CD4-positive, alpha-beta T cell treated with Interleukin-17A for 4 hours (primary cell): ENCODE measurements at regions not wholly inside any gene's neighbourhood (a gene's known extent, or its start where the extent isn't known, plus 50 kb on each side); places are given as distances from the start of the nearest gene placed in this dataset.
A peak's percentile ranks its signal among the peaks of the same experiment; 100 is the strongest.

Experiments used
- DNase-seq: peaks from one replicate; pipeline ENCODE4 v3.0.0-alpha.2; 2020; ENCODE audit warnings: mixed read lengths

GRCh38 chr6:40937491-40937890, 101.5 kb downstream of the UNC5CL start:
- no peak for DNase-seq

DNA sequence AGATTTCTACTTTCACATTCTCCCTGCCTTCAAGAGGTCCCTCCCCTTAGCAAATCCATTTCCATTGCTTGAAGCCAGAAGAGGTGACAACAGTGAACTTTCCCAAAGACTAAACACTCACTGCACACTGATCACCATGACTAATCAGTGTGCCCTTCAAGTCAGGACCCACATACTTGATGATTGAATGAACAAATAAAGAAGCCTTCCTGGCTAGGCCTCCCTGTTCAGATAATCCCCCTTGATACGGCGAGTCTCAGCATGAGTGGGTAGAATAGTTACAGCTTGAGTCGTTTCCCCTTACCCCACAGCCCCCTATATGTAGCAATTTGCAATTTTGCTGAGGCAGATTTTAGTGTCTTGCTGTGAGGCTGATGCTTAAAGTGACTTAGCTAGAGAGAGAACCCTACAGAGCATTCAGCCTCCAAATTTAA, 102.2 kb downstream of the UNC5CL start:
- no peak for DNase-seq

DNA sequence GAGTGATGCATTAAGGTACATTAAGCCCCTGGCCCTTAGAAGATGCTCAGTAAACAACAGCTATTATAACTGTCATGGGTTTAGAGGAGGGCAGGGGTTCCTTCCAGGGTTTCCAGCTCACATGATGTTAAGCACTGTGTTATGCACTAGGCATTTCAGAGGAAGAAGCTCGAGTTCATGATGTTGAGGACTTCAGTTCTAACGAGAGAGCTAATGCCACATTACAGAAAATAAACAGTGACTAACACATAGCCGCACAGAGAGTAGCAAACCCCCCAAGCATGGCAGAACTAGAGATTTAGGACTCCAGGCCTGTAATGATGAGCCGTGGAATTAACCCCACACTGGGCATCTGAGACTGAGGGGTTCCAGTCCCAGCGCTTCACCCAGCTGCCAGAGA, 105.2 kb downstream of the UNC5CL start:
- DNase-seq = no peak

GRCh38 chr6:40932953-40933352, 106.1 kb downstream of the UNC5CL start:
- no peak for DNase-seq

DNA sequence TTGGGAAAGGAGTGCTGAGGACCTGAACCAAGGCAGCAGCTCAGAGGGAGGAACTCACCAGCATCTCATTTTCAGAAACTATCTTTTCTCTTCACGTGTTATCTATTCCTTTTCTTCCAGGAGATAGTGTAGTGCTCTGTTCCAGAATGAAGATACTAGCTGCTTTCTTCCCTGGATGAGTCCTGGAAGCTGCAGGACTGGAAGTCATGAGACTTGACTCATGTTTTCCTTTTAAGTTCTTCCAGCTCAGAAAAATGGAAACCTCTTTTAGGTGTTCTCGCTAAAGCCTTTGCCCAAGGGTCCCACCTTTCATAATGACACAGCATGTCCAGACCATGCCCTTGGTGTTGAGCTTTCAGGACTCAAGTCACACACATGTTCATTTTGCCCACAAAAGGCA, 106.7 kb downstream of the UNC5CL start:
- DNase-seq = no peak

DNA sequence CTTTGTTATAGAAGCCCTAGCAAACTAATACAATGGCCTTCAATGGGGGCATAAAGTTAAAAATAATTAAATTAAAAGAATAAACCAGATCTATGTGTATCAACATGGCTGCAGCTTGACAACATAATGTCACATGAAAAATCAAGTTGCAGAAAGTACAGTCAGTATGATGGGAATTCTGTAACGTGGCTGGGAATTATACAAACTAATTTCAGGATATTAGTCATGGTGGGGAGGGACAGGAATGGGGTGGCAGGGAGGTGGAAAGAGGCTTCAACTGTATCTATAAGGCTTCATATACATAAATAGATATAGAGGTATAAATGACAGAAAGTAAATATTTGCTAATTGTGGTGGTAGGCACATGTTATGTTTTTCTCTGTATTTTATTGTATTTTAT, 107.1 kb downstream of the UNC5CL start:
- DNase-seq = no peak

DNA sequence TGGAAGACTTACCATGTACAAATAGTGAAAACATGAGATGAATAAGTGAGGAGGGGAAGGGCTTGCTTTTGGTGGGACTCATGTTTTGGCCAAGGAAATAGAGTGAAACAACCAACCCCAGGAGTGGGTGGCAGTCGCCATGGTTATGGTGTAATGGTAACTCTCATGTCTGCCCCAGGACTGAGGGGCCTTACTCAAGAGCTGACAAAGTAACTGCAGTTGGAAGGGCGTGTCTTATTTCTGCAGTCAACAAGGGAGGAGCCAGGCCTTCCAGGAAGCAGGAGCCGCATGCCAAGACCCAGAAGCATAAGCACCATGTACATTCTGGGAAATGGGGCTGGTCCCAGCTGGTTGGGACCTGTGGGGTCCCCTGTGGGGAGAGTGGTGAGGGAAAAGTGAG, 108.5 kb downstream of the UNC5CL start:
- no peak for DNase-seq

DNA sequence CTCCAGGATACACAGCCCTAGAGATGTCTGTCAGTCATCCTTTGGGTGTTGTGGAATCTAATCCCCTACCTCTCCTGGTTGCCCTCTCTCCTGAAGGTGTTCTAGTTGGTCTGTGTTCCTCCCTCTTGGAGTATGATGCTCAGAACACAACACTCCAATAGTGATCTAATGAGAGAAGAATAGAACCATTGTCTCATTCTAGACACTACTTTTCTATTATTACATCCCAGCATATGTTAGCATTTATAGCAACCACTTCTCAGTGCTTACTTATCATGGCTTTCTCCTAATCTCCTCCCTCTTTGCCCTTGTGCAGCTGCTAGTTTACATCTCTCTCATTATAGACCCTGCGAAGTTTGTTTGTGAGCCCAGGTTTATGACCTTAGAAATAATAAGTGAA, 109.0 kb downstream of the UNC5CL start:
- no peak for DNase-seq

DNA sequence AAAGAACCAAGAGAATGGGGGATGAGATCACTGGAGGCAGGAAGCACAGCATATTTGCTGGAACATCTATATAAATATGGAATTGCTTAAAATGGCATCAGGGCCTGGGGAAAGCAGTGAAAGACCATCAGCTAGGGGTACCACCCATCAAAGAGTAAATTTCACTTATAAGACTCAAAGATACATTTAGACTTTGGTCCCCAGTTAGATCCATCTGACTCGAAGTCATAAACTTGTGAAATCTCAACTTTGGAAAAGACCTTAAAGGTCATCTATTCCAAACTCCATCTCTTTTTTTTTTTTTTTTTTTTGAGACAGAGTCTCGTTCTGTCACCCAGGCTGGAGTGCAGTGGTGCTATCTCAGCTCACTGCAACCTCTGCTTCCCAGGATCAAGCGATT, 109.8 kb downstream of the UNC5CL start:
- DNase-seq = no peak

DNA sequence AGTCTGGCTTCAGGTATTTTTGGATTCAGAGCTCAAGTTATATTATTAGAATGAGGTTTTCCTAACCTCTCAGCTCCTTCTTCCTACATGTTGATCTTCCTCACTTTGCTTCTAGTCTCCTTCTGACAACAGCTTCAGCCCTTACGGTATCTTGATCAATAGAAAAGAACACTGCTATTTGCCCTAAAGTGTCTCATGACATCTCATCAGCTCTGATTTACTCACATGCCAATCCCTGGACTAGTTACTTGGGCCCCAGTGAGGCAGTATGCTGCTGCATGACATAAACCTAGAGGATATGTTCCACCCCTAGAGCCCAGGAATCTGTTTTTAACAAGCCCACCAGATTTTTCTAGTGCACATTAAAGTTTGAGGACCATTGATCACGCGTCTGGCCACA, 110.3 kb downstream of the UNC5CL start:
- DNase-seq = no peak

DNA sequence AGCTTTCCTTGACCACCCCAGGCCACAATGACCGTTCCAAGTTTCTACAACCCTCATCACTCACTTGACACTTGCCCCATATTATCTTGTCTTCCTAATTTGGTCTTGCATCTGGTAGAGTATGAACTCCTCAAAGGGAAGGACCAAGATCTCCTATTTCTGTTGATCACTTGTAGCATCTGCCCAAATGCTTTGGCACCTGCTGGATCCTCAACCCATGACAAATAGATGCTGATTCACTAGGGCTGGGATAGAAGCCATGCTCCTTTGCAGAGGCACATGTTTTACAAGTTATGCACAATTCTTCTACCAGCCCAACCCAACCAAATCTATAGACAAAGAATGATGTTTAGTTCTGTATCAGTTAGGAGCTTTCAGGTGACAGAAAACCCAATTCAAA, 110.7 kb downstream of the UNC5CL start:
- DNase-seq = no peak

GRCh38 chr6:40925341-40925740, 113.7 kb downstream of the UNC5CL start:
- no peak for DNase-seq

DNA sequence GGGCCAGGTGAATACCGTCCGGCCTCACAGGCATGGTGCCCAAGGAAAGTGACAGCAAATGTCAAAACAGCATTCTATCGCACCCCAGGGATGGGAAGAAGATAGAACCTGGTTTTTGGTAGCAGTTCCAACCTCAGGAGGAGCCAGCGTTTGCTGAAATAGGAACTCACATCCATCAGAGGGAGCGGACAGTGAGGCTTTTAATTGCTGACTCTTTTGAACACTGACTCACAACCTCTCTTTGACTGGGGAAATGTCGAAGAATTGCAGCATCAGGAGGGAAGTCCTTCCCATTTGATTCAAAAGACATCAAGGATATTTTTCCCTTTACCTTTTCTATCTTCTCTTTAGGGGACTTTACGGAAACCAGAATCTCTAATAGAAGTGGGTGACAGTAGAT, 114.2 kb downstream of the UNC5CL start:
- DNase-seq = no peak

- no peak for DNase-seq
Observed at GRCh38 chr6:40923880-40924279, 115.1 kb downstream of the UNC5CL start.

DNA sequence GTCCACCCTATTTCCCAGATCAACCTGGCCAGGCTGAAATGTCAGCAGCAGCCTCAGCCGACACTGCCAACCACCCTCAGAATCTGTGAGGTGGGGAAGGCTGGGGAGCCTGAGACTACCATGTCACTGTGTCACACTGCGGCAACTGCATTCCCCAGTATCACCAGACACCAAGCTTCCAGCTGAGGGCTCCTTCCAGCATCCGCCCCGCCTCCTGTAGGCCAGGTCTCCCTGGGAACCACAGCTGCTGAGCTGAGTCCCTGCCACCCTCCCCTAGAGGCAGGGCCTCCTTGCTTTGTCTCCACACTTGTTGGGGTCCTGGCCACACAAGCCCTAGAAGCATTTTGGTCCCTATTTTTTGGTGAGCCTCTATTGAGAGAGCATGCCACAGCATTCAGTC, 115.7 kb downstream of the UNC5CL start:
- DNase-seq = no peak

GRCh38 chr6:40922281-40922680, 116.7 kb downstream of the UNC5CL start:
- DNase-seq = no peak

DNA sequence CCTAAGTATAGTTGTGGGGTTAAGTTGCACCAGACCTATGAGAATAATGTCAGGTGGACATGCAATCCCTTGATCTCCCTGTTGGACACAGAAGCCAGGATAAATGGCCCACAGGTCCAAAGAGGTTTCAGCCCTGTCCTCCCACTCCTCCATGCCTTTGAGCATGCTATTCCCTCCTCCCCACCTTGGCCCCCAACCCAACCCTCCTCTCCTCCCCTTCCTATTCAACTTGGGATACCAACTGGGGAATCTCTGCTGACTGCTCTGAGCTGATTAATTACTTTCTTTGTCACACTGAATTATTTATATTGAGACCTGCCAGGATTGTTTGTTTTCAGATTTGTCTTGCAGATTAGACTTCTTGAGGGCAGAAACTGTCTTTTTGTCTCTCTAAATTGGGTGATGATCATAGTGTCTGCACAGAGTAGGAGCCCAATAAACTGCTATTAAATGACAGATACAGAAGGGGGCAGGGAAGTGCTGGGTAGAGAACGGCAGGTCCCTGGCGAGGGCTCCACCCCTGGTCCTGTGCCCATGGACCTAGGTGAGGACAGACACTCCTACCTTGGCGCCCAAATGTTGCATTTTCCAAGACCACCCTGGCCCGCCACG, 120.9 kb downstream of the UNC5CL start:
- DNase-seq = no peak

DNA sequence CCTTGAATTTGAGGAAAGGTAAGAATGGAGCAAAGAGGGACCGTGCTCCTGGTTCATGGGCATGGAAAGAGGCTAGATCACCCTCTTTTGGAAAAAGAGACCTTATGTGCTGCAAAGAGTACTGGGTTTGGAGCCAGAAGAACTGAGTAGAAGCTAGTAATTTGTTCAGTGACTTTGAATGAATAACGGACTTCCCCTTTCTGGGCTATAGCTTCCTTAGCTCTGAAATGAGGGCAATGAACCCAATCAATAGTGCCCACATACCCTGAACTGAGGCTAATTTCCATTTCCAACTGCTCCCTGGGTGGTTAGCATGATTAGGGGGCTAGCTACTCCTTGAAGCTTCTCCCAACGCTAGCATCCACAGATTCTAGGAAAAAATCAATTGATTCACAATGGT, 121.4 kb downstream of the UNC5CL start:
- no peak for DNase-seq

DNA sequence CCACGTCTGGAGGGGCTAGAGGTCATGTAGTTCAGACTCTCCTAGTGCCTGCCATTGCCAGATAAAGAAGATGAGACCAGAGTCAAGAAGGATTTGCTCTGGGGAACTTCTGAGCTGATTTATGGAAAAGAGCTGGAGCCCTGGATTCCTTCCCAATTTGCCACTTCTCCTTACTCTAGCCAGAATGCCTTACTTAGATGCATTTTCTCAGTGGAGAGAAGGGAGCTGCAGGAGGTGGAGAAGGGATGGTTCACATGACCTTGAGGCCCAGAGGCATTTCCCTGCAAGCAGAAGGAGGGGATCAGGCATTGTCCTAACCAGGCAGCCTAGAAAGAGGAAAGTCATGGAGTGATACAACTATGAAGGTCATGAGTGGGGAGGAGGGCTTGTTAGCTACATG, 122.2 kb downstream of the UNC5CL start:
- DNase-seq = no peak

DNA sequence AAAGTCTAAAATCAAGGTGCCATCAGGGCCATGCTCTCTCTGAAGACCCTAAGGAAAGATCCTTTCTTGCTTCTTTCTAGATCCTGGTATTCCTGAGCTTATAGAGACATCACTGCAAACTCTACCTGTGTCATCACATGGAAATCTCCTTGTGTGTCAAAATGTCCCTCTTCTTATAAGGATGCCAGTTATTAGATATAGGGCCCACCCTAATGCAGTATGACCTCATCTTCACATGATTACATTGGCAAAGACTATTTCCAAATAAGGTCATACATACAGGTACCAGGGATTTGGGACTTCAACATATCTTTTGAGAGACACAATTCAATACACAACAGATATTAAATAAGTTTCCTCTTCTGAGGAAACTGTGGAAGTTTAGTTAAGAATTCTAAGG, 123.9 kb downstream of the UNC5CL start:
- no peak for DNase-seq

DNA sequence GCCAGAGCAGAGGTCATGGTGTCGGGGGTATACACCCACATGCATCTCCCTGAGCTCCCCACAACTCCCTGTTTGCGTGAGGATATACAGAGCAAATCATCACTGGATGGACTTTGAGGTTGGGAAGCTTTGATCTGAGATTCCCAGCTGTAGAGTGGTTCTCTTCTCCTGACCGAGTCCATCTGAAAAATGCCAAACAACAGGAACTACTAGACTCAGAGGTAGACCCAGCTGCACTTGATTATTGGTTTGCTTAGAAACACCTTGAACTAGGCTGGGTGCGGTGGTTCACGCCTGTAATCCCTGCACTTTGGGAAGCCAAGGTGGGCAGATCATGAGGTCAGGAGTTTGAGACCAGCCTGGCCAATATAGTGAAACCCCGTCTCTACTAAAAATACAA, 125.0 kb downstream of the UNC5CL start:
- no peak for DNase-seq

- peak; percentile 10 for DNase-seq
Observed at GRCh38 chr6:40912158-40912946, 126.7 kb downstream of the UNC5CL start.

DNA sequence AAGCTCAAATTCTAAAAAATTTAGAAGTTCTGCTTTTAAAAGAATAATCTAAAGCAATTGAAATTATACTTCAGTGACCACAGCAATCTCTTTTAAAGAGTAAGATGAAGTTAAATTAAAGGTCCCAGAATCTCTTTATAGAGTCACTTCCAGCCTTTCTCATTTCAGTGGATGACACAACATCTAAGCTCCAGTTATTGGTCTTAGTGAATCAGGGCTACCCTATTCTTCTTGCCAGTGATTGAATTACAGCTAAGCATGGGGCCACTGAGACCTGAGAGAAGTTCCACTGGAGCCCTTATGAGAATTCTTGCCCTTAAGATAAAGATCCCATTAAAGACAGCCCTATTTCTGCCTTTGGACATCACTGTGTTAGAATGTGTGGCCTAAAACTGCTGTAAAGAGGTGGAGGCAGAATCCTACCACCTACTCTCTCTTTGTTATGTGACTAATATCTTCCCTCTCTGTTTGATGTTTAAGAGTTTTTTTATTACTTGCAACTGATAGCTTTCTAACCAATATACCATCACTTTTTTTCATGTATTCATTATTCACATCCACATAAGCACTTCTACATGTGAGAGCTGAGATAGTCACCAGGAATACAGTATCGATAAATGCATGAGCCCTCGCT, 128.6 kb downstream of the UNC5CL start:
- DNase-seq = no peak

- DNase-seq = no peak
Observed at GRCh38 chr6:40909811-40910210, 129.2 kb downstream of the UNC5CL start.
